HG03135 (cell line): ENCODE measurements at regions not wholly inside any gene's neighbourhood (a gene's known extent, or its start where the extent isn't known, plus 50 kb on each side); places are given as distances from the start of the nearest gene placed in this dataset.
"Not testable (repeated sequence)": the region's sequence is repeated elsewhere in the genome, so short reads cannot be mapped to it uniquely, and the experiment has no call there.

ENCODE experiments used
- ATAC-seq: cut with Tn5 transposase; IDR thresholded peaks from one replicate; pipeline ENCODE4 v1.9.1; 2021; ENCODE audit warnings: mild to moderate bottlenecking, moderate library complexity; ENCODE audit not compliant: unreplicated experiment

- ATAC-seq: no peak
Observed at GRCh38 chr3:3346556-3346955, 167.1 kb upstream of the CRBN start.

GRCh38 chr3:3342141-3342540 lies 162.7 kb upstream of the CRBN start:
- no peak for ATAC-seq

- ATAC-seq: no peak
Observed at GRCh38 chr3:3340965-3341895, 161.7 kb upstream of the CRBN start.

- ATAC-seq: no peak
Observed at GRCh38 chr3:3340526-3340925, 161.0 kb upstream of the CRBN start.

- ATAC-seq: no peak
Observed at GRCh38 chr3:3335903-3336302, 156.4 kb upstream of the CRBN start.

- no peak for ATAC-seq
Observed at GRCh38 chr3:3334491-3334890, 155.0 kb upstream of the CRBN start.

GRCh38 chr3:3333571-3333970 lies 154.1 kb upstream of the CRBN start:
- ATAC-seq: no peak

GRCh38 chr3:3316521-3316920 lies 137.0 kb upstream of the CRBN start:
- ATAC-seq: no peak

GRCh38 chr3:3315846-3316245 lies 136.4 kb upstream of the CRBN start:
- ATAC-seq: no peak

- no peak for ATAC-seq
Observed at GRCh38 chr3:3309887-3310286, 130.4 kb upstream of the CRBN start.

- ATAC-seq: no peak
Observed at GRCh38 chr3:3308809-3309208, 129.3 kb upstream of the CRBN start.

- ATAC-seq: no peak
Observed at GRCh38 chr3:3307491-3307890, 128.0 kb upstream of the CRBN start.

- ATAC-seq: no peak
Observed at GRCh38 chr3:3305841-3306240, 126.3 kb upstream of the CRBN start.

GRCh38 chr3:3305084-3305483 lies 125.6 kb upstream of the CRBN start:
- ATAC-seq: no peak

GRCh38 chr3:3303636-3304035 lies 124.1 kb upstream of the CRBN start:
- ATAC-seq: no peak

- no peak for ATAC-seq
Observed at GRCh38 chr3:3302964-3303363, 123.5 kb upstream of the CRBN start.

- no peak for ATAC-seq
Observed at GRCh38 chr3:3301476-3301875, 122.0 kb upstream of the CRBN start.

- no peak for ATAC-seq
Observed at GRCh38 chr3:3296979-3297381, 117.5 kb upstream of the CRBN start.

- no peak for ATAC-seq
Observed at GRCh38 chr3:3295586-3295985, 116.1 kb upstream of the CRBN start.

GRCh38 chr3:3291756-3292283 lies 112.3 kb upstream of the CRBN start:
- not testable (repeated sequence) for ATAC-seq

- no peak for ATAC-seq
Observed at GRCh38 chr3:3288255-3288654, 108.8 kb upstream of the CRBN start.

GRCh38 chr3:3286014-3286413 lies 106.5 kb upstream of the CRBN start:
- no peak for ATAC-seq

GRCh38 chr3:3281024-3281423 lies 101.5 kb upstream of the CRBN start:
- ATAC-seq: peak; percentile 69
